AG04450 (cell line): ENCODE measurements at regions not wholly inside any gene's neighbourhood (a gene's known extent, or its start where the extent isn't known, plus 50 kb on each side); places are given as distances from the start of the nearest gene placed in this dataset.

ENCODE experiments used
- CTCF ChIA-PET: fragments of 300-600, 350-600 bp; formaldehyde crosslinking; extraction: SDS; loops from one replicate; lab custom pipeline; 2022; ENCODE audit warnings: antibody characterized with exemption, inconsistent platforms; lab: Charles Lee
- POLR2A ChIA-PET: fragments of 350-600 bp; formaldehyde crosslinking; extraction: SDS; loops from one replicate; lab custom pipeline; 2021; ENCODE audit warnings: antibody characterized with exemption, inconsistent platforms; lab: Yijun Ruan, JAX
- DNase-seq: peaks from one replicate; pipeline ENCODE4 v3.0.0-alpha.2; 2011; ENCODE audit warnings: low read depth, low spot score
- H3K27ac ChIP-seq: one replicate; pipeline ENCODE4 v1.5.1; 2012; ENCODE audit warnings: low read depth, low read length, control low read depth
- H3K27me3 ChIP-seq: one replicate; pipeline ENCODE4 v1.6.0; 2012; ENCODE audit warnings: low read length; ENCODE audit not compliant: control insufficient read depth, insufficient read depth
- H3K4me3 ChIP-seq: 2 replicates; pipeline ENCODE4 v1.5.1; 2011; ENCODE audit warnings: mild to moderate bottlenecking, low read depth, low read length, control low read depth
- H3K9me3 ChIP-seq: 2 replicates; pipeline ENCODE4 v1.5.1; 2012; ENCODE audit warnings: low read length; ENCODE audit not compliant: control insufficient read depth, insufficient read depth
- CTCF ChIP-seq: IDR thresholded peaks from 2 replicates; pipeline ENCODE4 v1.5.1; 2011; ENCODE audit warnings: low read depth, low read length, control low read depth, inconsistent platforms

GRCh38 chr4:41814565-41814964 is 66.0 kb upstream of the PHOX2B start:
- Histone ChIP-seq H3K9me3 (no peaks in the 10 kb centered on the region), H3K4me3 (no peak overlapping the region), H3K27me3 (peaks cover 5% of the 10 kb centered on the region), H3K27ac (no peak overlapping the region)
- CTCF ChIA-PET: interaction anchor here (0.6 to 6.6 kb wide), 11 partner anchors 17 to 529 kb away, joined by 3 to 95 read pairs (median 3); no protein-coding TSS in a partner anchor
- POLR2A ChIA-PET: no interaction called here
- peak; percentile 72 for TF ChIP-seq CTCF
- DNase-seq: peak; percentile 4

DNA sequence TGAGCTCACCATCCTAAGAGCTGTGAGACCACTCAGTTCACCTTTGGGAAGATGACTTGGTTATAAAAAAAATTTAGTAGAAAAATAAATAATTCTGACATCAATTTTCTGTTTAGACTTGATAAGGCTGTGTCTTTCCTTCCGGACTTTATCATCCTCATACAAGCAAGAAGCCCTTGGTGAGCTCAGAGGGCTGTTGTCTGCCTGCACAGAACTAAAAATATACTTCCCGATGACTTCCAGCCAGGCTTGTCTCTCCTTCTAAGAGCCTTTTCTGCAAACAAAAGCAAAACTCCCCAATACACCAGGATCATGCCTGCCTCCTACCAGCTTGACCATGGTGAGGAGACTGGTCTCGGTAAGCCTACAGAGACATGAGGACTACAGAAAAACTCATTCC is 58.3 kb upstream of the PHOX2B start:
- H3K27ac ChIP-seq: peak overlapping the region; percentile 31
- ChIA-PET CTCF (interaction anchor here (0.5 kb wide), 1 partner anchor 629 kb away, joined by 4 read pairs; no protein-coding TSS in a partner anchor), POLR2A (no interaction called here)
- H3K9me3 ChIP-seq: no peaks in the 10 kb centered on the region
- peaks cover 9% of the 10 kb centered on the region for H3K27me3 ChIP-seq
- DNase-seq: no peak
- H3K4me3 ChIP-seq: no peak overlapping the region
- TF ChIP-seq CTCF: no peak

GRCh38 chr4:41802590-41802989 is 54.1 kb upstream of the PHOX2B start:
- DNase-seq: no peak
- TF ChIP-seq CTCF: no peak
- Histone ChIP-seq H3K4me3 (no peak overlapping the region), H3K9me3 (no peaks in the 10 kb centered on the region), H3K27me3 (peaks cover 5% of the 10 kb centered on the region), H3K27ac (no peak overlapping the region)
- ChIA-PET CTCF (no interaction called here), POLR2A (no interaction called here)

GRCh38 chr4:41799126-41799525 is 50.6 kb upstream of the PHOX2B start:
- Histone ChIP-seq H3K4me3 (no peak overlapping the region), H3K27me3 (peaks cover 11% of the 10 kb centered on the region), H3K9me3 (no peaks in the 10 kb centered on the region), H3K27ac (no peak overlapping the region)
- no peak for TF ChIP-seq CTCF
- CTCF ChIA-PET: no interaction called here
- no peak for DNase-seq
- POLR2A ChIA-PET: no interaction called here
